ENCODE measurements at regions not wholly inside any gene's neighbourhood (a gene's known extent, or its start where the extent isn't known, plus 50 kb on each side); places are given as distances from the start of the nearest gene placed in this dataset.

GRCh38 chr2:66014450-66014849, 420.5 kb upstream of the MEIS1 start:
- TF ChIP-seq, protein P1, sequence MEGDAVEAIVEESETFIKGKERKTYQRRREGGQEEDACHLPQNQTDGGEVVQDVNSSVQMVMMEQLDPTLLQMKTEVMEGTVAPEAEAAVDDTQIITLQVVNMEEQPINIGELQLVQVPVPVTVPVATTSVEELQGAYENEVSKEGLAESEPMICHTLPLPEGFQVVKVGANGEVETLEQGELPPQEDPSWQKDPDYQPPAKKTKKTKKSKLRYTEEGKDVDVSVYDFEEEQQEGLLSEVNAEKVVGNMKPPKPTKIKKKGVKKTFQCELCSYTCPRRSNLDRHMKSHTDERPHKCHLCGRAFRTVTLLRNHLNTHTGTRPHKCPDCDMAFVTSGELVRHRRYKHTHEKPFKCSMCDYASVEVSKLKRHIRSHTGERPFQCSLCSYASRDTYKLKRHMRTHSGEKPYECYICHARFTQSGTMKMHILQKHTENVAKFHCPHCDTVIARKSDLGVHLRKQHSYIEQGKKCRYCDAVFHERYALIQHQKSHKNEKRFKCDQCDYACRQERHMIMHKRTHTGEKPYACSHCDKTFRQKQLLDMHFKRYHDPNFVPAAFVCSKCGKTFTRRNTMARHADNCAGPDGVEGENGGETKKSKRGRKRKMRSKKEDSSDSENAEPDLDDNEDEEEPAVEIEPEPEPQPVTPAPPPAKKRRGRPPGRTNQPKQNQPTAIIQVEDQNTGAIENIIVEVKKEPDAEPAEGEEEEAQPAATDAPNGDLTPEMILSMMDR (conservative IDR thresholded peaks at IDR 0.05; ENCODE audit: low read depth, low read length) = no peak
- no peak for TF ChIP-seq EZH2 (IDR thresholded peaks at IDR 0.05; ENCODE audit: borderline replicate concordance, low read depth, low read length, poor library complexity, severe bottlenecking)
